Fibroblast of the conjunctiva (primary cell): ENCODE measurements at regions not wholly inside any gene's neighbourhood (a gene's known extent, or its start where the extent isn't known, plus 50 kb on each side); places are given as distances from the start of the nearest gene placed in this dataset.
A peak's percentile ranks its signal among the peaks of the same experiment; 100 is the strongest.
"Not testable (repeated sequence)": the region's sequence is repeated elsewhere in the genome, so short reads cannot be mapped to it uniquely, and the experiment has no call there.

Source experiments
- DNase-seq: peaks from one replicate; pipeline ENCODE4 v3.0.0-alpha.2; 2010; ENCODE audit warnings: low read depth

- no peak for DNase-seq
These were observed 61.4 kb downstream of the NXNL2 start for GRCh38 chr9:88596376-88596775.

- DNase-seq, result no peak
These were observed 70.0 kb downstream of the NXNL2 start for GRCh38 chr9:88604836-88605511.

GRCh38 chr9:88605512-88606362, 70.8 kb downstream of the NXNL2 start:
- DNase-seq, result peak; percentile 22

- DNase-seq, result no peak
These were observed 79.4 kb downstream of the NXNL2 start for GRCh38 chr9:88614359-88614758.

- DNase-seq, result no peak
These were observed 88.7 kb downstream of the NXNL2 start for GRCh38 chr9:88623698-88624097.

GRCh38 chr9:88628114-88628513, 93.1 kb downstream of the NXNL2 start:
- DNase-seq, result no peak

GRCh38 chr9:88628811-88629210, 93.8 kb downstream of the NXNL2 start:
- DNase-seq, result no peak

- not testable (repeated sequence) for DNase-seq
These were observed 95.6 kb downstream of the NXNL2 start for GRCh38 chr9:88630574-88630973.

GRCh38 chr9:88635151-88635550, 100.2 kb downstream of the NXNL2 start:
- no peak for DNase-seq

GRCh38 chr9:88641456-88642240, 106.7 kb downstream of the NXNL2 start:
- no peak for DNase-seq

- no peak for DNase-seq
These were observed 107.4 kb downstream of the NXNL2 start for GRCh38 chr9:88642336-88642735.

- no peak for DNase-seq
These were observed 109.0 kb downstream of the NXNL2 start for GRCh38 chr9:88643931-88644330.

GRCh38 chr9:88645172-88645878, 110.3 kb downstream of the NXNL2 start:
- DNase-seq, result no peak

GRCh38 chr9:88645879-88646199, 110.9 kb downstream of the NXNL2 start:
- no peak for DNase-seq

GRCh38 chr9:88646539-88647300, 111.7 kb downstream of the NXNL2 start:
- DNase-seq, result no peak

GRCh38 chr9:88651682-88652633, 117.0 kb downstream of the NXNL2 start:
- peak; percentile 94 for DNase-seq

GRCh38 chr9:88652876-88653275, 117.9 kb downstream of the NXNL2 start:
- DNase-seq, result no peak

GRCh38 chr9:88653406-88653805, 118.4 kb downstream of the NXNL2 start:
- DNase-seq, result no peak

GRCh38 chr9:88653911-88654310, 118.9 kb downstream of the NXNL2 start:
- no peak for DNase-seq

GRCh38 chr9:88657893-88658292, 122.9 kb downstream of the NXNL2 start:
- no peak for DNase-seq
